Activated CD8-positive, alpha-beta T cell treated with anti-CD3 and anti-CD28 coated beads for 36 hours (primary cell): ENCODE measurements at regions not wholly inside any gene's neighbourhood (a gene's known extent, or its start where the extent isn't known, plus 50 kb on each side); places are given as distances from the start of the nearest gene placed in this dataset.

Experiments used
- ATAC-seq: fragments of 200-7000 bp; cut with Tn5 transposase; one replicate; pipeline ENCODE4 v1.10.0; 2021; ENCODE audit warnings: mild to moderate bottlenecking, moderate library complexity
- CTCF ChIA-PET: fragments of 350-600 bp; sonication (Branson Sonifier 250); formaldehyde crosslinking; loops from one replicate; lab custom pipeline; 2021; ENCODE audit warnings: antibody characterized with exemption; lab: Charles Lee
- POLR2A ChIA-PET: fragments of 350-600 bp; sonication (Branson Sonifier 250); formaldehyde crosslinking; loops from one replicate; lab custom pipeline; 2021; ENCODE audit warnings: antibody characterized with exemption; lab: Charles Lee
- DNase-seq: peaks from one replicate; pipeline ENCODE4 v3.0.0-alpha.2; 2020
- H3K27ac Mint-ChIP-seq: one replicate; pipeline ENCODE4 v1.8.0; 2021; ENCODE audit warnings: mild to moderate bottlenecking, mixed read lengths
- H3K27me3 Mint-ChIP-seq: one replicate; pipeline ENCODE4 v1.8.0; 2021; ENCODE audit warnings: mixed read lengths
- H3K36me3 Mint-ChIP-seq: one replicate; pipeline ENCODE4 v1.8.0; 2021; ENCODE audit warnings: low read depth, mixed read lengths
- H3K4me1 Mint-ChIP-seq: one replicate; pipeline ENCODE4 v1.8.0; 2021; ENCODE audit warnings: low read depth, mixed read lengths
- H3K4me3 Mint-ChIP-seq: one replicate; pipeline ENCODE4 v1.8.0; 2021; ENCODE audit warnings: mild to moderate bottlenecking, moderate library complexity, mixed read lengths
- H3K9me3 Mint-ChIP-seq: one replicate; pipeline ENCODE4 v1.8.0; 2021; ENCODE audit warnings: mixed read lengths
- intact Hi-C: fragments of 100-400 bp; cut with micrococcal nuclease; formaldehyde crosslinking; loops from one replicate; pipeline ENCODE4 v1.10.0; 2022
- TF ChIP-seq, protein P1 (sequence below): fragments of 200-600 bp; IDR thresholded peaks from one replicate; pipeline ENCODE4 v1.8.0; 2022; ENCODE audit warnings: antibody characterized with exemption, mild to moderate bottlenecking

DNA sequence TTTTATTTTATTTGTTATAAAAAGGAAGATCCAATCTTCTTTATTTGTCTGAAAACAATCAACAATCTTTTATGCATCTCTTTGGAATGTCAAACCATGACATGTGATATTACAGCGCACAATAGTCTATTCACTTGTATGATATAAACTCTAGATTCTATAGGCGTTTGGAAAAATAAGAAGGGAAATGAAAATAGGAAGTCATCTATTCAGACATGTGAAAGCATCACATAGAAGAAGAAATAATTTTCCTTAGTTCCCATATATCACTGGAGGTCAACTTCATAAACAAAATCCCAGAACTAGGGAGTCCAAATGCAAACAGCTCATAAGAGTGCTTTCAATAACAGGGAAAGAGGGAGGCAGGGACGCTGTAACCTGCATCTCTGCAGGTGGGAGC lies 139.5 kb upstream of the RASGEF1B start:
- Mint-ChIP-seq H3K9me3 (no peaks in the 10 kb centered on the region), H3K36me3 (no peaks in the 10 kb centered on the region), H3K4me3 (no peak overlapping the region), H3K27ac (no peak overlapping the region), H3K4me1 (peaks cover 6% of the 10 kb centered on the region), H3K27me3 (no peaks in the 10 kb centered on the region)
- POLR2A ChIA-PET = interaction anchor here (0.6 kb wide), 1 partner anchor 140 kb away, joined by 3 read pairs; the partner anchor contains the start of gene RASGEF1B
- CTCF ChIA-PET = no interaction called here
- ATAC-seq (no peak), DNase-seq (no peak)
- TF ChIP-seq, protein P1, sequence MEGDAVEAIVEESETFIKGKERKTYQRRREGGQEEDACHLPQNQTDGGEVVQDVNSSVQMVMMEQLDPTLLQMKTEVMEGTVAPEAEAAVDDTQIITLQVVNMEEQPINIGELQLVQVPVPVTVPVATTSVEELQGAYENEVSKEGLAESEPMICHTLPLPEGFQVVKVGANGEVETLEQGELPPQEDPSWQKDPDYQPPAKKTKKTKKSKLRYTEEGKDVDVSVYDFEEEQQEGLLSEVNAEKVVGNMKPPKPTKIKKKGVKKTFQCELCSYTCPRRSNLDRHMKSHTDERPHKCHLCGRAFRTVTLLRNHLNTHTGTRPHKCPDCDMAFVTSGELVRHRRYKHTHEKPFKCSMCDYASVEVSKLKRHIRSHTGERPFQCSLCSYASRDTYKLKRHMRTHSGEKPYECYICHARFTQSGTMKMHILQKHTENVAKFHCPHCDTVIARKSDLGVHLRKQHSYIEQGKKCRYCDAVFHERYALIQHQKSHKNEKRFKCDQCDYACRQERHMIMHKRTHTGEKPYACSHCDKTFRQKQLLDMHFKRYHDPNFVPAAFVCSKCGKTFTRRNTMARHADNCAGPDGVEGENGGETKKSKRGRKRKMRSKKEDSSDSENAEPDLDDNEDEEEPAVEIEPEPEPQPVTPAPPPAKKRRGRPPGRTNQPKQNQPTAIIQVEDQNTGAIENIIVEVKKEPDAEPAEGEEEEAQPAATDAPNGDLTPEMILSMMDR = no peak
- intact Hi-C loops = no loop called here

DNA sequence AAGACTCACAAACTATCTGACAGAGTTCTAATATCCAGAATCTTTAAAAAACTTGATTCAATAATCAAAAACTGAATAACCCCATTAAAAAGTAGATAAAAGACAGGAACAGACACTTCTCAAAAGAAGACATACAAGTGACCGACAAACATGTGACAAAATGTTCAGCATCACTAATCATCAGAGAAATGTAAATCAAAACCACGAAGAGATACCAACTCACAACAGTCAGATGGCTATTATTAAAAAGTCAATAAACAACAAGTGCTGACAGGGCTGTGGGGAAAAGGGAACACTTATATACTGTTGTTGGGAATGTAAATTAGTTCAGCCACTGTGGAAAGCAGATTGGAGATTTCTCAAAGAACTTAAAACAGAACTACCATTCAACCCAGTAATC lies 138.1 kb upstream of the RASGEF1B start:
- no peaks in the 10 kb centered on the region for H3K36me3 Mint-ChIP-seq
- CTCF ChIA-PET = no interaction called here
- ATAC-seq (no peak), DNase-seq (no peak)
- H3K4me1 Mint-ChIP-seq = peaks cover 8% of the 10 kb centered on the region
- TF ChIP-seq, protein P1 = no peak
- no peak overlapping the region for H3K27ac Mint-ChIP-seq
- no peaks in the 10 kb centered on the region for H3K9me3 Mint-ChIP-seq
- no peak overlapping the region for H3K4me3 Mint-ChIP-seq
- H3K27me3 Mint-ChIP-seq = no peaks in the 10 kb centered on the region
- intact Hi-C loops = no loop called here
- POLR2A ChIA-PET = no interaction called here

DNA sequence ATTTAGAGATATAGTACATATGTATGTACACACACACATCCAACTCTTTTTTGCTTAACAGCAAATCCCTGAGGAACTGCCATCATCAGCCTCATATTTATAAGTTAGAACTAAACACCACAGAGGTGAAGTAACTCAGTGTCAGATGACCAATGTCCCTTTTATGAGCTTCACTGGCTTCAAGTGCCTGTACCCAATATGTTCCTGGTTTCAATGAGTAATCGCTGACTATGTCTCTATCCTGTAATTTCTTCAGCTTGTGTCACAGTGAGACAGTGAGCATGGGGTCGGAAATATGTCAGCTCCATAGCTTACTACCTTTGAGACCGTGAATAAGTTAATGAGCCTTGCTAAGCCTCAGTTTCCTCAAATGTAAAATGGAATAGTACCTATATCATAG lies 136.2 kb upstream of the RASGEF1B start:
- no peak for DNase-seq
- Mint-ChIP-seq H3K27ac (no peak overlapping the region), H3K36me3 (no peaks in the 10 kb centered on the region), H3K9me3 (no peaks in the 10 kb centered on the region), H3K27me3 (no peaks in the 10 kb centered on the region), H3K4me3 (no peak overlapping the region), H3K4me1 (peaks cover 8% of the 10 kb centered on the region)
- TF ChIP-seq, protein P1 = no peak
- ChIA-PET CTCF (no interaction called here), POLR2A (no interaction called here)
- ATAC-seq = no peak
- intact Hi-C loops = no loop called here

DNA sequence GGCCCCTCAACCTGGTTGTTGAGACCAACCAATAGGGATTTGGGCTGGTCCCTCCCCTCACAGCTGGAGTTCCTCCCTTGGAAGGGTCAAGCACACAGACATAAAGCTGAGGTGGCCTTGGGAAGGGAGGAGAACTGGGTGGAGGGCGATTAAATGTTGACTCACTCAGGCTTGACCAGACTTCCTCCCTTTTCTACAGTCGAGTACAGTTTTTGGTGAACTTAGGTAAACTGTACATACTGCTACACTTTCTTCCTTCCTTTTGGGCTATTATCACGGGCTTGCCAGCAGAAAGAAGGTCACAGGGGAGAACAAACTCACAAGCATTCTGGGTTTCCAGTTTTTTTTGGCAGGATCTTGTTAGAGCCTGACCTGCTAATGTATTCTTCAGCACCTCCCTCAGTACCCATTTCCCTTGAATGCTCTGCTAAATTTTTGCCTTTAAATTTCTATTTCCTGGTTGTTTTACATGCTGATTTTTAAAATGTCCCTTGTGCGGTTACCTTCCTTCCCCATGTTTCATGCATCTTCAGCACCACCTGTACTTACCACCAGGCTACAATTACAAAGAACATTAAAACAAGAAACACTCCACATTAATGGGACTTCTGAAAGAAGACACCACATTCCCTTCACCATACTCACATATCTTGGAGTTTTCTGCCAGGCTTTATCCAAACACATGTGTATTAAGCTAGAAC lies 135.2 kb upstream of the RASGEF1B start:
- POLR2A ChIA-PET = no interaction called here
- no peaks in the 10 kb centered on the region for H3K9me3 Mint-ChIP-seq
- no peaks in the 10 kb centered on the region for H3K36me3 Mint-ChIP-seq
- no peak for DNase-seq
- intact Hi-C loops = no loop called here
- H3K4me3 Mint-ChIP-seq = no peak overlapping the region
- ATAC-seq = no peak
- CTCF ChIA-PET = no interaction called here
- peaks cover 8% of the 10 kb centered on the region for H3K4me1 Mint-ChIP-seq
- H3K27ac Mint-ChIP-seq = no peak overlapping the region
- TF ChIP-seq, protein P1 = no peak
- no peaks in the 10 kb centered on the region for H3K27me3 Mint-ChIP-seq

DNA sequence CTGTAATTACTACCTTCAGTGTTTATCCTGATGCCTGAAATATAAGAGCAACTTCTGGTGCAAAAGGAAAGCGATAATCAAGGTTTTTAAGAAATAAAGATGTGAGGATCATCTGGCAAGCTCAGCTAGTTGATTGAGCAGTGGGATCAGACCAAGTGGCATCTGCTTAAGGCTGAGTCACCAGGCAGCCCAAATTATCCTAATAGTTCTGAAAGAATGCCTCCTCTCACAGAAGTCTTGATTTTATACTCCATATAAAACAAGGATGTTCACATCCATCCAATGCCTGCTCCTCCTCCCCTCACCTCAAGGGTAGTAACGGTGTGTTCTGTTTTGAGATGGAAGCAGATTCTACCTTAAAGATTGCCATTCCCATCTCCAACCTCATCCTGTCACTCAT lies 134.5 kb upstream of the RASGEF1B start:
- Mint-ChIP-seq H3K27me3 (no peaks in the 10 kb centered on the region), H3K9me3 (no peaks in the 10 kb centered on the region), H3K4me1 (peaks cover 8% of the 10 kb centered on the region), H3K4me3 (no peak overlapping the region), H3K36me3 (no peaks in the 10 kb centered on the region), H3K27ac (no peak overlapping the region)
- intact Hi-C loops = no loop called here
- DNase-seq (no peak), ATAC-seq (no peak)
- POLR2A ChIA-PET = no interaction called here
- TF ChIP-seq, protein P1 = no peak
- CTCF ChIA-PET = no interaction called here
